SU-DHL-6 (cell line): ENCODE measurements at regions not wholly inside any gene's neighbourhood (a gene's known extent, or its start where the extent isn't known, plus 50 kb on each side); places are given as distances from the start of the nearest gene placed in this dataset.

Source experiments
- H2AFZ ChIP-seq: fragments of 200-600 bp; sonication (generic); 2 replicates; pipeline ENCODE4 v1.6.1; 2014; ENCODE audit warnings: low read depth, mild to moderate bottlenecking, moderate library complexity, mixed read lengths, antibody characterized with exemption, low read length; ENCODE audit not compliant: severe bottlenecking
- H3F3A ChIP-seq: fragments of 200-600 bp; shearing (Covaris generic); 2 replicates; pipeline ENCODE4 v1.6.0; 2016; ENCODE audit warnings: antibody characterized with exemption, mild to moderate bottlenecking; ENCODE audit not compliant: insufficient read depth
- H3K27ac ChIP-seq: fragments of 200-600 bp; sonication (generic); 2 replicates; pipeline ENCODE4 v1.5.1; 2016; ENCODE audit warnings: low read depth, mild to moderate bottlenecking, low read length, moderate library complexity, mixed read lengths
- H3K27me3 ChIP-seq: fragments of 200-600 bp; sonication (generic), shearing (Covaris generic); 2 replicates; pipeline ENCODE4 v1.6.0; 2014; ENCODE audit warnings: mild to moderate bottlenecking, low read length
- H3K36me3 ChIP-seq: fragments of 200-600 bp; sonication (generic); 2 replicates; pipeline ENCODE4 v1.6.1; 2014; ENCODE audit warnings: mild to moderate bottlenecking, low read length, mixed read lengths
- H3K4me2 ChIP-seq: fragments of 300-600, 200-600 bp; shearing (Covaris generic), sonication (generic); 2 replicates; pipeline ENCODE4 v1.6.0; 2014; ENCODE audit warnings: low read length, low read depth, mild to moderate bottlenecking; ENCODE audit not compliant: poor library complexity, severe bottlenecking
- H3K4me3 ChIP-seq: fragments of 200-600 bp; sonication (generic); 2 replicates; pipeline ENCODE4 v1.5.1; 2014; ENCODE audit warnings: antibody characterized with exemption, low read length, mild to moderate bottlenecking, mixed read lengths; ENCODE audit not compliant: insufficient read depth, poor library complexity, severe bottlenecking
- H3K79me2 ChIP-seq: fragments of 200-600 bp; sonication (generic); 2 replicates; pipeline ENCODE4 v1.6.1; 2014; ENCODE audit warnings: mild to moderate bottlenecking, low read length, moderate library complexity; ENCODE audit not compliant: insufficient read depth
- H3K9ac ChIP-seq: fragments of 200-600 bp; sonication (generic); 2 replicates; pipeline ENCODE4 v1.7.0; 2014; ENCODE audit warnings: mild to moderate bottlenecking, low read length
- H3K9me2 ChIP-seq: fragments of 200-600 bp; sonication (generic); replicated peaks from 2 replicates; pipeline ENCODE4 v1.6.1; 2014; ENCODE audit warnings: low read length; ENCODE audit not compliant: insufficient read depth
- H3K9me3 ChIP-seq: fragments of 200-600 bp; sonication (generic); 2 replicates; pipeline ENCODE4 v1.6.1; 2014; ENCODE audit warnings: low read length, mixed read lengths; ENCODE audit not compliant: insufficient read depth
- H4K20me1 ChIP-seq: fragments of 200-600 bp; sonication (generic); 2 replicates; pipeline ENCODE4 v1.6.1; 2014; ENCODE audit warnings: low read depth, mild to moderate bottlenecking, antibody characterized with exemption, low read length, moderate library complexity, mixed read lengths
- EZH2phosphoT487 ChIP-seq: fragments of 200-600 bp; sonication (generic), shearing (Covaris generic); conservative IDR thresholded peaks from 2 replicates; pipeline ENCODE4 v1.6.1; 2018; ENCODE audit warnings: mild to moderate bottlenecking, antibody characterized with exemption, low read length, moderate library complexity, mixed read lengths
- TF ChIP-seq, protein P1 (sequence below): fragments of 200-600 bp; sonication (generic); IDR thresholded peaks from one replicate; pipeline ENCODE4 v1.5.1; 2017; ENCODE audit warnings: antibody characterized with exemption, mild to moderate bottlenecking, low read length, moderate library complexity; ENCODE audit not compliant: insufficient read depth, poor library complexity, severe bottlenecking

DNA sequence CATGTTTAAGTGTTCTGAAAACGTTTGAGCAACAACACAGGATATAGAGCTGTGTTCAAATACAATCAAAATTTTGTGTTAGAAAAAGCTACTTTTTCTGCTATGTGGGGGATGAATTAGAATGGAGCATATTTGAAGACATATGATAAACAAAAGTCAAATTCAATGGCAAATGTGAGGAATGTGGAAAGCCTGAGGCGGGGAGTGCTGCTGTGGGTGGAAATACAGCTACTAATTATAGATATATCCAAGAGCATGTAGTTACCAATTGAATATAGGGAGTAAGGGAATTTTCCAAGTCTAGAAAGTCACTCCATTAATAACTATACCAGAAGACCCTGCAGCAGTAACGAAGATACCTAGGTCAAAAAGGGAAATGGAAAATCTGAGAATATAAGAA, 2370.4 kb upstream of the TENM3 start:
- Histone ChIP-seq H4K20me1 (no peaks in the 10 kb centered on the region), H3K36me3 (no peaks in the 10 kb centered on the region), H3K4me2 (no peak overlapping the region), H3F3A (no peaks in the 10 kb centered on the region), H3K9ac (no peak overlapping the region), H3K27me3 (no peaks in the 10 kb centered on the region; the same call in 1 of the 2 replicates), H3K9me3 (no peaks in the 10 kb centered on the region), H3K27ac (no peak overlapping the region), H3K79me2 (no peaks in the 10 kb centered on the region), H3K9me2 (no peaks in the 10 kb centered on the region), H2AFZ (no peak overlapping the region), H3K4me3 (no peak overlapping the region)
- TF ChIP-seq, protein P1, sequence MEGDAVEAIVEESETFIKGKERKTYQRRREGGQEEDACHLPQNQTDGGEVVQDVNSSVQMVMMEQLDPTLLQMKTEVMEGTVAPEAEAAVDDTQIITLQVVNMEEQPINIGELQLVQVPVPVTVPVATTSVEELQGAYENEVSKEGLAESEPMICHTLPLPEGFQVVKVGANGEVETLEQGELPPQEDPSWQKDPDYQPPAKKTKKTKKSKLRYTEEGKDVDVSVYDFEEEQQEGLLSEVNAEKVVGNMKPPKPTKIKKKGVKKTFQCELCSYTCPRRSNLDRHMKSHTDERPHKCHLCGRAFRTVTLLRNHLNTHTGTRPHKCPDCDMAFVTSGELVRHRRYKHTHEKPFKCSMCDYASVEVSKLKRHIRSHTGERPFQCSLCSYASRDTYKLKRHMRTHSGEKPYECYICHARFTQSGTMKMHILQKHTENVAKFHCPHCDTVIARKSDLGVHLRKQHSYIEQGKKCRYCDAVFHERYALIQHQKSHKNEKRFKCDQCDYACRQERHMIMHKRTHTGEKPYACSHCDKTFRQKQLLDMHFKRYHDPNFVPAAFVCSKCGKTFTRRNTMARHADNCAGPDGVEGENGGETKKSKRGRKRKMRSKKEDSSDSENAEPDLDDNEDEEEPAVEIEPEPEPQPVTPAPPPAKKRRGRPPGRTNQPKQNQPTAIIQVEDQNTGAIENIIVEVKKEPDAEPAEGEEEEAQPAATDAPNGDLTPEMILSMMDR = no peak
- TF ChIP-seq EZH2phosphoT487 = no peak

DNA sequence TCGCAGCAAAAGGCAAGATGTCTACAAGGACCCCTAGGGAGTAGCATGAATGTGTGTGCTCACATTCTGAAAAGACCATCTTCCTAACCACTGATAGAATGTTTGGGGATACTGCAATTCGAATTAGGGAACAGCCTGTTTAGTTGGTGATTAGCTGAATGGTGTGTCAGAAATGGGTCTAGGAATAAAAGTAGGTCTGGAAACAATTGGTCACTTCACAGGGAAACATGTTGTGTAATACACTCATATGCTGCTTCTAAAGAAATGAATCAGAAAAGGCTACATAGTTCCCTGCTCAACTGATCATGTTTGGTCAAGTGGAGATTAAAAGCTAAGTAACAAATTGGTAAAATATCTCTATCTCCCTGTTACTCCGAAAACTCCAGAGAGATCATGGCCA, 2362.4 kb upstream of the TENM3 start:
- no peaks in the 10 kb centered on the region for H3K27me3 ChIP-seq
- TF ChIP-seq, protein P1 = no peak
- TF ChIP-seq EZH2phosphoT487 = no peak
- no peak overlapping the region for H3K4me3 ChIP-seq
- H3K27ac ChIP-seq = no peak overlapping the region
- H2AFZ ChIP-seq = no peak overlapping the region
- no peaks in the 10 kb centered on the region for H3K9me3 ChIP-seq
- H4K20me1 ChIP-seq = no peaks in the 10 kb centered on the region
- H3K36me3 ChIP-seq = no peaks in the 10 kb centered on the region
- H3K79me2 ChIP-seq = no peaks in the 10 kb centered on the region
- no peaks in the 10 kb centered on the region for H3K9me2 ChIP-seq
- no peaks in the 10 kb centered on the region for H3F3A ChIP-seq
- H3K9ac ChIP-seq = no peak overlapping the region
- no peak overlapping the region for H3K4me2 ChIP-seq

DNA sequence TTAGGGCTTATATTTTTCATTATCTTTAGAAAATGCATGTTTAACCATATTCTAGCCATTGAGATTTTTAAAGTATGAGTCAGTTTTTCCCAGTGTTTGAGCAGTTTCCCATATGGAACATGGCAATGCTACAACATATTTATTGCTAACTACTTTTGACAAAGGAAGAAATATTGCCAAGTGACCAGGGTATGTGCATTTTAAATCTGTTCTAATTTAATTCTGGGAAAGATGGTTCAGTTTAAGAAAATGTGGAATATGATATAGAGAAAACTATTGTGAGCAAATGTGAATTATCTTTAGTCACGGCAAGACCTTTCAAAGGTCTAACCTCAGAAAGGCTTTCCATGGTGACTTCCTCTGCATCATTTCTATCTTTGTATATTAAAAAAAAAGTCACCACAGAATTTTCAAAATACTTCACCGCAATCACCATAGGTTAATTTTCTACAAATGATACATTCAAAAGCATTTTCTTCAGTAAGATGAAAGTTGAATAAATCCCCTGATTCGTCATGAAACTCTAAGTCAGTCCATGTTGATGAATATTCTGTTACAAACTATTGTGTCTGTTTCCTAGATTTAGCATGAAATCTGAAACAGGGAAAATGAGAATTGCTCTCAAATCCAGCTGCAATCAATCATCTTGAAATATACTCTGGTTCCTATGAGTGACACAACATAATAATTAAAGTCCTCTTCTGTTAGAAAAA, 2349.0 kb upstream of the TENM3 start:
- TF ChIP-seq EZH2phosphoT487 = no peak
- TF ChIP-seq, protein P1 = no peak
- Histone ChIP-seq H3K79me2 (no peaks in the 10 kb centered on the region), H3F3A (no peaks in the 10 kb centered on the region), H4K20me1 (no peaks in the 10 kb centered on the region), H2AFZ (no peak overlapping the region), H3K27ac (no peak overlapping the region), H3K4me3 (no peak overlapping the region), H3K9me3 (no peaks in the 10 kb centered on the region), H3K9ac (no peak overlapping the region), H3K9me2 (no peaks in the 10 kb centered on the region), H3K4me2 (no peak overlapping the region), H3K27me3 (no peaks in the 10 kb centered on the region), H3K36me3 (no peaks in the 10 kb centered on the region)
